Epithelial cell of esophagus (primary cell): ENCODE measurements at regions not wholly inside any gene's neighbourhood (a gene's known extent, or its start where the extent isn't known, plus 50 kb on each side); places are given as distances from the start of the nearest gene placed in this dataset.

ENCODE experiments used
- DNase-seq: peaks from one replicate; pipeline ENCODE4 v3.0.0; 2010; ENCODE audit warnings: low read depth
- H3K4me3 ChIP-seq: 2 replicates; pipeline ENCODE4 v1.5.1; 2011; ENCODE audit warnings: mild to moderate bottlenecking, low read length, control low read depth
- CTCF ChIP-seq: IDR thresholded peaks from 2 replicates; pipeline ENCODE4 v1.5.1; 2011; ENCODE audit warnings: low read depth, mild to moderate bottlenecking, low read length, control low read depth, inconsistent platforms; ENCODE audit not compliant: insufficient read depth; ENCODE audit errors: missing control alignments

- DNase-seq = no peak
- no peak overlapping the region for H3K4me3 ChIP-seq
- no peak for TF ChIP-seq CTCF
These were observed 120.0 kb upstream of the RFC3 start for GRCh38 chr13:33697926-33698325.

GRCh38 chr13:33707449-33707848, 110.5 kb upstream of the RFC3 start:
- DNase-seq = no peak
- no peak for TF ChIP-seq CTCF
- no peak overlapping the region for H3K4me3 ChIP-seq

GRCh38 chr13:33710924-33711323, 107.0 kb upstream of the RFC3 start:
- DNase-seq = no peak
- no peak for TF ChIP-seq CTCF
- no peak overlapping the region for H3K4me3 ChIP-seq

GRCh38 chr13:33711436-33711835, 106.5 kb upstream of the RFC3 start:
- no peak for TF ChIP-seq CTCF

GRCh38 chr13:33717775-33718174, 100.2 kb upstream of the RFC3 start:
- no peak for DNase-seq
- no peak for TF ChIP-seq CTCF

More at GRCh38 chr13:33711436-33711835, 106.5 kb upstream of the RFC3 start:
- DNase-seq = no peak
- H3K4me3 ChIP-seq = no peak overlapping the region

GRCh38 chr13:33721724-33722123, 96.2 kb upstream of the RFC3 start:
- peak; percentile 74 for DNase-seq
- H3K4me3 ChIP-seq = no peak overlapping the region
- no peak for TF ChIP-seq CTCF

More at GRCh38 chr13:33717775-33718174, 100.2 kb upstream of the RFC3 start:
- no peak overlapping the region for H3K4me3 ChIP-seq

- no peak overlapping the region for H3K4me3 ChIP-seq
- TF ChIP-seq CTCF = no peak
- DNase-seq = no peak
These were observed 95.6 kb upstream of the RFC3 start for GRCh38 chr13:33722216-33722915.
